B cell (primary cell): ENCODE measurements at regions not wholly inside any gene's neighbourhood (a gene's known extent, or its start where the extent isn't known, plus 50 kb on each side); places are given as distances from the start of the nearest gene placed in this dataset.

ENCODE experiments used
- CTCF ChIP-seq: fragments of 200-600 bp; IDR thresholded peaks from one replicate; pipeline ENCODE4 v1.8.0; 2022; ENCODE audit warnings: antibody characterized with exemption, mild to moderate bottlenecking
- EZH2 ChIP-seq: IDR thresholded peaks from 2 replicates; pipeline ENCODE4 v1.6.1; 2012; ENCODE audit warnings: borderline replicate concordance, low read depth, mild to moderate bottlenecking, moderate library complexity, low read length; ENCODE audit not compliant: insufficient read depth, poor library complexity, severe bottlenecking

- TF ChIP-seq CTCF (no peak), EZH2 (no peak)
These were observed 433.8 kb upstream of the NRSN1 start for GRCh38 chr6:23692184-23692583.
